H9 (cell line): ENCODE measurements at regions not wholly inside any gene's neighbourhood (a gene's known extent, or its start where the extent isn't known, plus 50 kb on each side); places are given as distances from the start of the nearest gene placed in this dataset.

Experiments
- DNase-seq: peaks from one replicate; pipeline ENCODE4 v3.0.0-alpha.2; 2017
- H2AFZ ChIP-seq: one replicate; pipeline ENCODE4 v1.6.1; 2013; ENCODE audit warnings: mild to moderate bottlenecking, low read length, control low read depth, moderate library complexity
- H2AK5ac ChIP-seq: 2 replicates; pipeline ENCODE4 v1.6.1; 2013; ENCODE audit warnings: low read length, control low read depth, mixed read lengths; ENCODE audit not compliant: insufficient read length
- H2BK120ac ChIP-seq: one replicate; pipeline ENCODE4 v1.6.1; 2013; ENCODE audit warnings: low read depth, mild to moderate bottlenecking, low read length, control low read depth, inconsistent platforms; ENCODE audit not compliant: poor library complexity, severe bottlenecking
- H2BK12ac ChIP-seq: 2 replicates; pipeline ENCODE4 v1.6.1; 2013; ENCODE audit warnings: low read length, control low read depth, mixed read lengths, low read depth; ENCODE audit not compliant: insufficient read length
- H2BK15ac ChIP-seq: 2 replicates; pipeline ENCODE4 v1.6.1; 2013; ENCODE audit warnings: low read depth, low read length, control low read depth
- H2BK20ac ChIP-seq: one replicate; pipeline ENCODE4 v1.6.1; 2013; ENCODE audit warnings: low read depth, mild to moderate bottlenecking, low read length, control low read depth, inconsistent platforms; ENCODE audit not compliant: poor library complexity, severe bottlenecking
- H2BK5ac ChIP-seq: 2 replicates; pipeline ENCODE4 v1.6.1; 2013; ENCODE audit warnings: low read length, control low read depth, mixed read lengths; ENCODE audit not compliant: insufficient read length
- H3K14ac ChIP-seq: 2 replicates; pipeline ENCODE4 v1.6.1; 2013; ENCODE audit warnings: low read length, control low read depth; ENCODE audit not compliant: insufficient read depth
- H3K18ac ChIP-seq: 2 replicates; pipeline ENCODE4 v1.6.1; 2013; ENCODE audit warnings: low read depth, mild to moderate bottlenecking, mixed read lengths, low read length, control low read depth; ENCODE audit not compliant: insufficient read length
- H3K23ac ChIP-seq: 2 replicates; pipeline ENCODE4 v1.6.1; 2013; ENCODE audit warnings: low read length, control low read depth, mixed read lengths, low read depth; ENCODE audit not compliant: insufficient read length
- H3K23me2 ChIP-seq: 2 replicates; pipeline ENCODE4 v1.6.1; 2013; ENCODE audit warnings: low read depth, mild to moderate bottlenecking, mixed read lengths, low read length, control low read depth; ENCODE audit not compliant: insufficient read length, poor library complexity, severe bottlenecking
- H3K27ac ChIP-seq: 2 replicates; pipeline ENCODE4 v1.5.1; 2013; ENCODE audit warnings: low read length, control low read depth, mixed read lengths, low read depth; ENCODE audit not compliant: insufficient read length
- H3K27me3 ChIP-seq: 2 replicates; pipeline ENCODE4 v1.6.1; 2013; ENCODE audit warnings: low read length, control low read depth, inconsistent platforms; ENCODE audit not compliant: insufficient read depth
- H3K4ac ChIP-seq: 2 replicates; pipeline ENCODE4 v1.6.1; 2013; ENCODE audit warnings: low read depth, mild to moderate bottlenecking, control low read depth, inconsistent platforms, low read length, moderate library complexity
- H3K4me1 ChIP-seq: 2 replicates; pipeline ENCODE4 v1.6.1; 2013; ENCODE audit warnings: low read length, control low read depth, inconsistent platforms; ENCODE audit not compliant: insufficient read depth
- H3K4me2 ChIP-seq: 2 replicates; pipeline ENCODE4 v1.6.1; 2013; ENCODE audit warnings: low read length, control low read depth, mixed read lengths; ENCODE audit not compliant: insufficient read length, insufficient read depth
- H3K56ac ChIP-seq: 2 replicates; pipeline ENCODE4 v1.6.1; 2013; ENCODE audit warnings: low read depth, mild to moderate bottlenecking, mixed read lengths, low read length, control low read depth; ENCODE audit not compliant: insufficient read length
- H3K79me1 ChIP-seq: 2 replicates; pipeline ENCODE4 v1.6.1; 2013; ENCODE audit warnings: low read depth, mild to moderate bottlenecking, moderate library complexity, low read length, control low read depth, inconsistent platforms; ENCODE audit not compliant: insufficient read depth, poor library complexity, severe bottlenecking
- H3K79me2 ChIP-seq: 2 replicates; pipeline ENCODE4 v1.6.1; 2013; ENCODE audit warnings: low read length, control low read depth, inconsistent platforms; ENCODE audit not compliant: insufficient read depth
- H3K9ac ChIP-seq: 2 replicates; pipeline ENCODE4 v1.6.1; 2013; ENCODE audit warnings: low read length, control low read depth, mixed read lengths; ENCODE audit not compliant: insufficient read length; ENCODE audit errors: extremely low read depth
- H3K9me3 ChIP-seq: one replicate; pipeline ENCODE4 v1.6.1; 2013; ENCODE audit warnings: low read depth, low read length, inconsistent platforms; ENCODE audit not compliant: control insufficient read depth
- H3T11ph ChIP-seq: one replicate; pipeline ENCODE4 v1.6.1; 2013; ENCODE audit warnings: mild to moderate bottlenecking, low read length, control low read depth, inconsistent platforms
- H4K20me1 ChIP-seq: one replicate; pipeline ENCODE4 v1.6.1; 2013; ENCODE audit not compliant: control insufficient read depth, insufficient read length, insufficient read depth
- H4K5ac ChIP-seq: 2 replicates; pipeline ENCODE4 v1.6.1; 2013; ENCODE audit warnings: low read depth, mild to moderate bottlenecking, mixed read lengths, low read length, control low read depth; ENCODE audit not compliant: insufficient read length
- H4K8ac ChIP-seq: replicated peaks from 2 replicates; pipeline ENCODE4 v1.6.1; 2013; ENCODE audit warnings: low read length, control low read depth, mixed read lengths, low read depth; ENCODE audit not compliant: insufficient read length
- H4K91ac ChIP-seq: 2 replicates; pipeline ENCODE4 v1.6.1; 2013; ENCODE audit warnings: low read depth, mild to moderate bottlenecking, moderate library complexity, mixed read lengths, low read length, control low read depth; ENCODE audit not compliant: insufficient read length
- H3K27ac Mint-ChIP-seq, 3 experiments: 2 replicates in 2 of 3; 3 replicates in 1 of 3; pipeline ENCODE4 v1.8.0; 2020 to 2021; ENCODE audit warnings: mixed read lengths in 3 of 3, mild to moderate bottlenecking in 1 of 3, moderate library complexity in 1 of 3
- H3K27me3 Mint-ChIP-seq: 2 replicates; pipeline ENCODE4 v1.8.0; 2021; ENCODE audit warnings: low read depth, mild to moderate bottlenecking, moderate library complexity, mixed read lengths
- H3K36me3 Mint-ChIP-seq, 3 experiments: 2 replicates in 2 of 3; 3 replicates in 1 of 3; pipeline ENCODE4 v1.8.0; 2020 to 2021; ENCODE audit warnings: low read depth in 3 of 3, mixed read lengths in 3 of 3; ENCODE audit not compliant: insufficient read depth in 1 of 3
- H3K4me1 Mint-ChIP-seq, 2 experiments: 2 replicates each; pipeline ENCODE4 v1.8.0; 2020; ENCODE audit warnings: mixed read lengths in 2 of 2
- H3K4me3 Mint-ChIP-seq, 2 experiments: 2 replicates in 1 of 2; 3 replicates in 1 of 2; pipeline ENCODE4 v1.8.0; 2020 to 2021; ENCODE audit warnings: mild to moderate bottlenecking in 2 of 2, mixed read lengths in 2 of 2, moderate library complexity in 1 of 2
- H3K9me3 Mint-ChIP-seq, 2 experiments: 2 replicates in 1 of 2; 3 replicates in 1 of 2; pipeline ENCODE4 v1.8.0; 2020; ENCODE audit warnings: mild to moderate bottlenecking in 2 of 2, mixed read lengths in 2 of 2, moderate library complexity in 1 of 2
- CTCF ChIP-seq: fragments of 200-600 bp; sonication (generic); conservative IDR thresholded peaks from 3 replicates; pipeline ENCODE4 v1.8.0; 2021; ENCODE audit warnings: antibody characterized with exemption, mild to moderate bottlenecking
- WGBS: extraction: QIAGEN DNeasy Blood & Tissue Kit; methylation state at CpG from one replicate; pipeline ENCODE4 v1.1.7; 2013; ENCODE audit warnings: missing lambda C conversion rate, low lambda C conversion rate, mixed read lengths; ENCODE audit not compliant: insufficient read length; ENCODE audit errors: extremely low coverage; 5-methylcytosine and 5-hydroxymethylcytosine counted together

GRCh38 chr11:39664023-39664422 lies 1795.4 kb downstream of the LRRC4C start:
- H3T11ph ChIP-seq, result no peak overlapping the region
- no peaks in the 10 kb centered on the region for H3K4me1 ChIP-seq
- no peak overlapping the region for H2AFZ ChIP-seq
- H3K9ac ChIP-seq, result no peak overlapping the region
- Mint-ChIP-seq H3K36me3 (peaks cover 2 to 17% (median 12%) of the 10 kb centered on the region in 3 experiments; a peak in 6 of 7 replicates), H3K27me3 (no peaks in the 10 kb centered on the region), H3K27ac (no peak overlapping the region; a peak in 1 of 7 replicates), H3K4me1 (peaks cover 3 to 10% of the 10 kb centered on the region in 2 experiments; a peak in 3 of 4 replicates), H3K4me3 (no peak overlapping the region), H3K9me3 (peaks cover 16 to 19% of the 10 kb centered on the region in 2 experiments)
- no peak overlapping the region for H3K23ac ChIP-seq
- H3K27me3 ChIP-seq, result no peaks in the 10 kb centered on the region
- DNase-seq, result no peak
- H2BK12ac ChIP-seq, result no peak overlapping the region
- no peak overlapping the region for H2BK15ac ChIP-seq
- no peak overlapping the region for H2AK5ac ChIP-seq
- TF ChIP-seq CTCF, result no peak
- H3K9me3 ChIP-seq, result no peaks in the 10 kb centered on the region
- H3K18ac ChIP-seq, result no peak overlapping the region
- H2BK120ac ChIP-seq, result no peak overlapping the region
- WGBS, result no CpG with 5 or more reads among the region's 6 CpGs
- no peaks in the 10 kb centered on the region for H3K79me1 ChIP-seq
- no peak overlapping the region for H3K14ac ChIP-seq
- no peak overlapping the region for H3K27ac ChIP-seq
- no peaks in the 10 kb centered on the region for H4K20me1 ChIP-seq
- no peak overlapping the region for H4K8ac ChIP-seq
- no peak overlapping the region for H3K4me2 ChIP-seq
- H3K23me2 ChIP-seq, result no peaks in the 10 kb centered on the region
- no peak overlapping the region for H2BK5ac ChIP-seq
- no peak overlapping the region for H3K4ac ChIP-seq
- no peak overlapping the region for H2BK20ac ChIP-seq
- no peak overlapping the region for H4K91ac ChIP-seq
- H3K79me2 ChIP-seq, result no peaks in the 10 kb centered on the region
- H3K56ac ChIP-seq, result no peak overlapping the region
- no peak overlapping the region for H4K5ac ChIP-seq
